Left ventricle myocardium superior (tissue), 1 donor: ENCODE measurements at regions not wholly inside any gene's neighbourhood (a gene's known extent, or its start where the extent isn't known, plus 50 kb on each side); places are given as distances from the start of the nearest gene placed in this dataset.
A peak's percentile ranks its signal among the peaks of the same experiment; 100 is the strongest.

Experiments
- ATAC-seq: fragments of 200-7000 bp; cut with Tn5 transposase; one replicate; pipeline ENCODE4 v1.9.1; 2020; ENCODE audit warnings: mild to moderate bottlenecking, moderate library complexity
- DNase-seq: peaks from one replicate; pipeline ENCODE4 v3.0.0-alpha.2; 2020
- intact Hi-C: fragments of 100-400 bp; cut with micrococcal nuclease; formaldehyde crosslinking; loops from one replicate; pipeline ENCODE4 v1.11.0; 2022
- donor health status: DM: no; HTN: yes; CAD: no; lungs with severe emphysema.

GRCh38 chr3:1534252-1534651, 441.4 kb downstream of the CNTN6 start:
- DNase-seq (no peak), ATAC-seq (no peak)
- intact Hi-C loops, result no loop called here

- ATAC-seq (no peak), DNase-seq (no peak)
- intact Hi-C loops, result no loop called here
Measured at GRCh38 chr3:1535361-1535760, 442.5 kb downstream of the CNTN6 start.

DNA sequence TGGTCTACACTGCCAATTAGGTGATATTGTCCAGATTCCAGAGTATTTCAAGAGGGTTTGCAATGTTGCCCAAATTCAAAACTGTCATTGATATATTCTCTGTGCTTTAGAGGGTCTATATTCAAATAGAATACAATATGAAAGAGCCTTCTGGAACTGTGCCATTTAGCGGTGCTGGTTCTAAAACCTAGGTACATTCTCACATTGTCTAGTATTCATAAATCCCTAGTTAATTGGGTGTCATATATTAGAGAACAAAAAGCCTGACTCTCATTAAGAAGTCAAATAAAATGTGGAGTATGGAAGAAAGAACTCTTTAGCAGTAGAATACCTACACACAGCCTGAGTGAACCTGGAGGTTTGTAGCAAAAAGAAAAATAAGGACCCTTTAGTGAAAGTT, 447.9 kb downstream of the CNTN6 start:
- ATAC-seq (no peak), DNase-seq (no peak)
- intact Hi-C loops, result no loop called here

DNA sequence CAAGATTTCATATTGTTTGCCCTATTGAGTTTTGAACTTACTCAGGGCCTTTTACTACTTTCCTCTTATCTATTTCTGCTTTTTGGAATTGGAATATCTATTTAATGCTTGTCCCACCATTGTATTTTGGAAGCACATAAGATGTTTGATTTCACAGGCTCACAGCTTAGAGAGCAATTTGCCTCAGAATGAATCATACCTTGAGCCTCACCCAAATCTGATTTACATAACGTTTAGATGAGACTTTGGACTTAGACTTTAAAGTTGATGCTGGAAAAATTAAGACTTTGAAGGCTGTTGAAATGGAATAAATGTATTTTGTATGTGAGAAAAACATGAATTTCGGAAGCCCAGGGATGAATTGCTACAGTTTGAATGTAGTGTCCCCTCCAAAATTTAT, 458.9 kb downstream of the CNTN6 start:
- DNase-seq (no peak), ATAC-seq (no peak)
- intact Hi-C loops, result no loop called here

DNA sequence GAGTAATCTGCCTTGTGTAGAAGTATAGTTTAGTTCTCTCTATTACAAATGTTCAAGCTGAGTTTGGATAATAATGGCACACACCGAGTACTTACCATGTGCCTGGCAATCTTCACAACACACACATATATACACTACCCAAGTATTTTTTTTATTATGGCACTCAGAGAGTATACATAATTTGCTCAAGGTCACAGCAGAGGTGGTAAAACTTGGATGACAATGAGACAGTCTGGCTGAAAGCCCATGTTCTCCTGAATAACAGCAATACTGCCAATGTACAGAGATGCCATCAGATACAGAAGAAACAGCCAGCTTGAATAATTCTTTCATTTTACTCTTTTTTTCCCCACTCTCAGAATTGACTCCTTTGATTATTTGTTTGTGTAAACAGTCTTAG, 460.0 kb downstream of the CNTN6 start:
- intact Hi-C loops, result no loop called here
- no peak for ATAC-seq
- no peak for DNase-seq

GRCh38 chr3:1561427-1561826, 468.6 kb downstream of the CNTN6 start:
- intact Hi-C loops, result no loop called here
- DNase-seq, result no peak
- no peak for ATAC-seq

DNA sequence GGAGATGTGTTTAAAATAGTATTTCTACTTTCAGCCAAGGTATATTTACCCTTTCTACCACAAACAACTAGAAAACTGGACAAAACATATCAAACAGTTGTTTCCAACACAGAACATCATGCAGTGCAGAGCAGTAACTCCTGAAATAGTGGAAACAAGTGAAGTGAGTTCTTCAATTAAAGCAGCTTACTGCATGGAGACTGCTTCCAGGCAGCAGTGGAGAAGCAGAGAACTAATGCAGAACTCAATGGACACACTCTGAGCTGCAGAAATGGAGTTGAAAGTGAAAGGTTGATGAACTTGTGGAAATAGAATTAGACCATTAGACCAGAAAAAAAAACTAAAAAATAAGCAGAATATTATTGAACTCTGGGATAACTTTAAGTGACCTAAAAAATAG, 478.9 kb downstream of the CNTN6 start:
- DNase-seq (no peak), ATAC-seq (no peak)
- intact Hi-C loops, result no loop called here

DNA sequence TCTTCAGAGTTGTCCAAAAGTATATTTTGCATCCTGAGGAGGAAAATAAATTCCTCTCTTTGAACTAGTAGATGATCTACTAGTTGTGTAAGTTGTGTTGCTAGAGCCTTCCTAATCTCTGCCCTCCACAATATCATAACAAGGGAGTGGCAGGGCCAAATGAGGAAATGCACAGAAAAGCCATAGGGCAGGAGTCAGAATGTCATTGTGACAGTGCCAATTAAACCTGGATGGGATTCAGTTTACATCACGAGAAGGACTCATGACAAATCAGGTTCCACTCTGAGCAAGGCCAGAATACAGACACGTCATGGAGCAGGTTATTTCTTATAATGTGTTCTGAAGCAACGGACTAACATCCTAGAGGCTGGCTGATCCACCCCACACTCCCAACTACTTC, 483.2 kb downstream of the CNTN6 start:
- intact Hi-C loops, result no loop called here
- DNase-seq, result no peak
- ATAC-seq, result no peak

DNA sequence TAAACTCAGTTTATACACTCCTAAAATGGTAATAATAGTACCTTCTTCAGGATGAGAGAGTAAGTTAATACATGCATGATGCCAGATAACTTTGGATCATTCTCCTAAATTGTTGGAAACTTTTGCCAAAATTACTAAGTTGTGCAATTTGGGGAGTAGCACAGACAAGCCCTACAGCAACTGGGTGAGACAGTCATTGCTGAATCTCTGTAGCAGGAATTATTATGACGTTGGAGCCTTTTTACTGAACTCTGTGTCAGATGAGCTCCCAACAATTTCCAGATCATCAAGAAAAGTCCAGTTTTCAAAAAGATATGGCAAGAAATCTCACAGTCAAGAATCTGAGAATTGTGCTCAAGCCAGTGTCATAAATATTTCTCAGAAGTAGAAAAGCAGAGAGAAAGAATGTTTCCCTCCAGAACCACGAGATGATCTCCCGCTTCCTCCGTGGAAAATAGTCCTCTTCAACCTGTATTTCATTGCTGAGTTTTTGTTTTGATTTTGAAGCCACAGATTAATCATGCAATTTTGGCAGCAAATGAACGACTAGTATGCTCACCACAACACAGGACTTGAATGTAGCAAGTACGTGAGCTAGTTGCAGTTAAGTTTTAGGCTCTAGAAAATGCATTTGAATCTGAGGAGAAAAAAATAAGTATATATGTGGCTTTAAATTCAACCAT, 485.4 kb downstream of the CNTN6 start:
- intact Hi-C loops, result no loop called here
- ATAC-seq (peak; percentile 59), DNase-seq (no peak)

DNA sequence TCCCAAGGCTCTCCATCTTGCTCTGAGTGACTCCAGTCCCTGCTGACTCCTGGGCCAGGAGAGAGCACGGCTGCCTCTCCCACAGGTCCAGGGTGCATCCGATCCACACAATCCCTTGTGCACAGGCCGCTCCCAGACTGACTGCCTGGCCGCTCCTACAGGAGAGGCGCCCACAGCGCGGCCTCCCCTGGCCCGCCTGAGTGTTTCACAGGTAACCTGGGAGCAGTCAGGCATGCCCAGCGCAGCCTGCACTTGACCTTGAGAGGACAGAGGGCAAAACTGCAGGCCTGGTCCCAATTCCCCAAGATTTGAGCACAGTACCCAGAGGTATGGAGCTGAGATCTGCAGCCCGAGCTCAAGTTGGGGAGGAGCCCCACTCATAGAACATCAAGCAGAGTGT, 490.2 kb downstream of the CNTN6 start:
- DNase-seq, result no peak
- intact Hi-C loops, result no loop called here

DNA sequence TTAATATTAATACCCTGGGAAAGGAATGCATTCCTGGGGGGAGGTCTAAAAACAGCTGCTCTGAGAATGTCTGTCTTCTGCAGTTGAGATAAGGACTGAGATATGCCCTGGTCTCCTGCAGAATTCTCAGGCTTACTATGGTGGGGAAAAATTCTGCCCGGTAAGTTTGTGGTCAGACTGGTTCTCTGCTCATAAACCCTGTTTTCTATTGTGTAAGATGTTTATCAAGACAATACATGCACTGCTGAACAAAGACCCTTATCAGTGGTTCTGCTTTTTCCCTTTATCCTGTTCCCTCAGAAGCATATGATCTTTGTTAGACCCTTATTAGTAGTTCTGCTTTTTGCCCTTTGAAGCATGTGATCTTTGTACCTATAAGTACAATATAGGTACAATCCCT, 494.6 kb downstream of the CNTN6 start:
- ATAC-seq (no peak), DNase-seq (no peak)
- intact Hi-C loops, result no loop called here

More for the DNA sequence above, 490.2 kb downstream of the CNTN6 start:
- no peak for ATAC-seq

DNA sequence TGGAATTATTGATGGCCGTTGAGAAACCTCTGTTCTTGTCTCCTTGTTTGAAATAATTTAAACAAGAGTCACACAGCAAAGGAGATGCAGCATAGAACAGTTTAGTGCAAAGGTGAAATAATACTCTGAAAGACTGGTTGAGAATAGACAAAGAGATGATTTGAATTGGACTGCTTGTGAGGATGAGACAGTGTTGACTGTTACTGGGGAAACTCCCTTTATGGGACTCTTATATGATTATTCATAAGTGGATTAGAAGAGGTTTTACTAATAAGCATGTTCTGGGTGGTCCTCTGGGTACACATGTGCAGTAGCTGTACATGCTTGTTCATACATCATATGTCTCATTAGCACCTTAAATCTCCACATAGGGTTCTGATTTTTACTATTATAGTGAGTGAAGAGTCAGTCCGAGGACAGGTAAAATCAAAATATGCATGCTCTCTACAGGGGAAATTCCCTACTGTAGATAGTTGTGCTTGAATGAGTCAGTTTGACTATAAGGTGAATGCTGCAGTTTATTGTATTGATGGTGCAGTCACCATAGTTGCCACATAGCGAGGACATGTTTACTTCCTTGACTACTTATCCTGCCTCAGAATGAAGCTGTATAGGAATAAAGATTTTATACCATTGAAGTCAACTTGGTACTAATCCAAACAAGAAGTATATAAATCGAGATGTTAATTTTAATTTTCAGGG, 498.7 kb downstream of the CNTN6 start:
- DNase-seq, result no peak

GRCh38 chr3:1594940-1595339, 502.1 kb downstream of the CNTN6 start:
- DNase-seq (no peak), ATAC-seq (no peak)
- intact Hi-C loops, result no loop called here

More for the DNA sequence above, 498.7 kb downstream of the CNTN6 start:
- no peak for ATAC-seq
- intact Hi-C loops, result no loop called here

GRCh38 chr3:1600206-1600605, 498.5 kb upstream of the CNTN4 start:
- intact Hi-C loops, result no loop called here
- ATAC-seq (no peak), DNase-seq (peak; percentile 5)

- ATAC-seq, result no peak
- intact Hi-C loops, result no loop called here
- peak; percentile 13 for DNase-seq
Measured at GRCh38 chr3:1600700-1601418, 497.8 kb upstream of the CNTN4 start.

DNA sequence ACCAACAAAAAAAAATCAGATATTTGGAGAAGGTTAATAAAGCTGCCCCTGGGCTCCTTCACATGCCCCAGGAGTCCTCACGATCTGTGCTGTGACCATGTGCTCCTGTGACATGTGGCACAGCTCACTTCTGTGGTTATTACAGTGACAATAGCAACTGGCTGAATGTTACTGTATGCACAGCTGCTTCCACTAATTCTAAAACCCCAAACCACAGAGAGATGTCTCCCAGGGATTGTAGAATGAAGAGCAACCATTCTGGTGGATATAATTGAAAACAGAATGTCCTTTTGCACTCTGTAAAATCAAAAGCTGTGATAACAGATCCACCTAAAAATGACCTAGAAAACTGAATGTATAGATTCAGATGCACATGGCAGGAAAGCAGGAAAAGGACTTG, 489.2 kb upstream of the CNTN4 start:
- DNase-seq (no peak), ATAC-seq (no peak)
- intact Hi-C loops, result no loop called here

- intact Hi-C loops, result no loop called here
- ATAC-seq (no peak), DNase-seq (no peak)
Measured at GRCh38 chr3:1611824-1612223, 486.8 kb upstream of the CNTN4 start.

GRCh38 chr3:1613962-1614361, 484.7 kb upstream of the CNTN4 start:
- ATAC-seq (no peak), DNase-seq (no peak)
- intact Hi-C loops, result no loop called here

GRCh38 chr3:1616744-1617143, 481.9 kb upstream of the CNTN4 start:
- intact Hi-C loops, result no loop called here
- ATAC-seq (no peak), DNase-seq (no peak)

DNA sequence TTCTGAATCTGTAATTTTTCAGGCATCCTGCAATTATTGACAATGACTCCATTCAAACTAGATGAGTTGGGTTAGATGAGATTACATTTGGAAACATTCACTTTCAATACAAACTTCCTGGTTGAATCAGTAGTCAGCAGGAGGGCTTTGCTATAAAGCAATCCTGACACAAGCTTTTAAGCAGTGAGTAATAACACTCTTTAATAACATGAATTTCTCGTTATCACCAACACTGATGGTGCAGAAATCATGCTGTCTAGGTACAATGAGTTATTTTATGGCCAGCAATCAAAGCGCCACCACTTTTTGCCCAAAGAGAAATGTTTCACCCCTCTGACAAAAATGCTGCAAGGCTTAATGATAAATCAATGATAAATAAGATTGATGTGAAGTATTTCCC, 474.8 kb upstream of the CNTN4 start:
- DNase-seq (no peak), ATAC-seq (no peak)
- intact Hi-C loops, result no loop called here

DNA sequence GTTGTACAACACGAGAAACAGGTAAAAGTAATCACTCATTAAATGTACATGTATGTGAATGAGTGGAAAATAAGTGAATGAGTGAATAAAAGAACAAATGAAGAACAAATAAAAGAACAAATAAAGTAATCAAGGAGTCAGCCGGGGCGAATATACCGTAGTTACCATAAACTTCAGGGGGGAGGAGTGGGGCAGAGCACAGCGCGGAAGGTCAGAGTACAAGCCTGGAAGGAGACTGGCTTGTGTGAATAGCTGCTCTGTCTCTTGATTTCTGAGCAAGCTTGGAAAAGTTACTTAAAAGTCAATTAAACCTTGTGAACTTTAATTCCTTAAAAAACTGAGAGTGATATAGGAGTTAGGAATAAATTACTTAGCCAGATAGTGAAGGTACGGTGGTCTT, 466.5 kb upstream of the CNTN4 start:
- no peak for DNase-seq
- no peak for ATAC-seq
- intact Hi-C loops, result no loop called here
